HG03469 (cell line): ENCODE measurements at regions not wholly inside any gene's neighbourhood (a gene's known extent, or its start where the extent isn't known, plus 50 kb on each side); places are given as distances from the start of the nearest gene placed in this dataset.
"Not testable (repeated sequence)": the region's sequence is repeated elsewhere in the genome, so short reads cannot be mapped to it uniquely, and the experiment has no call there.

Source experiments
- ATAC-seq: cut with Tn5 transposase; IDR thresholded peaks from one replicate; pipeline ENCODE4 v1.9.1; 2021; ENCODE audit warnings: mild to moderate bottlenecking, moderate library complexity, moderate number of reproducible peaks; ENCODE audit not compliant: unreplicated experiment

- no peak for ATAC-seq
Measured at GRCh38 chr20:48339190-48339985, 488.4 kb downstream of the PREX1 start.

GRCh38 chr20:48338717-48339116, 489.1 kb downstream of the PREX1 start:
- ATAC-seq, result no peak

- no peak for ATAC-seq
Measured at GRCh38 chr20:48336597-48336996, 491.2 kb downstream of the PREX1 start.

- ATAC-seq, result no peak
Measured at GRCh38 chr20:48335308-48336050, 492.3 kb downstream of the PREX1 start.

- no peak for ATAC-seq
Measured at GRCh38 chr20:48333707-48334106, 494.1 kb downstream of the PREX1 start.

- ATAC-seq, result no peak
Measured at GRCh38 chr20:48332555-48332954, 495.2 kb downstream of the PREX1 start.

GRCh38 chr20:48331518-48332286, 496.1 kb downstream of the PREX1 start:
- no peak for ATAC-seq

GRCh38 chr20:48329676-48330664, 497.8 kb downstream of the PREX1 start:
- no peak for ATAC-seq

GRCh38 chr20:48329031-48329615, 498.7 kb downstream of the PREX1 start:
- no peak for ATAC-seq

- not testable (repeated sequence) for ATAC-seq
Measured at GRCh38 chr20:48327848-48328247, 500.0 kb downstream of the PREX1 start.

- no peak for ATAC-seq
Measured at GRCh38 chr20:48326868-48327267, 500.9 kb downstream of the PREX1 start.

GRCh38 chr20:48326434-48326691, 501.4 kb downstream of the PREX1 start:
- no peak for ATAC-seq

GRCh38 chr20:48325656-48326433, 502.0 kb downstream of the PREX1 start:
- no peak for ATAC-seq

- no peak for ATAC-seq
Measured at GRCh38 chr20:48324744-48325143, 503.1 kb downstream of the PREX1 start.

GRCh38 chr20:48321271-48321670, 506.5 kb downstream of the PREX1 start:
- no peak for ATAC-seq

GRCh38 chr20:48319943-48320584, 507.7 kb downstream of the PREX1 start:
- ATAC-seq, result no peak

- no peak for ATAC-seq
Measured at GRCh38 chr20:48317578-48317977, 510.2 kb downstream of the PREX1 start.

GRCh38 chr20:48314925-48315592, 512.7 kb downstream of the PREX1 start:
- no peak for ATAC-seq
